HG02852 (cell line): ENCODE measurements at regions not wholly inside any gene's neighbourhood (a gene's known extent, or its start where the extent isn't known, plus 50 kb on each side); places are given as distances from the start of the nearest gene placed in this dataset.
A peak's percentile ranks its signal among the peaks of the same experiment; 100 is the strongest.
"Not testable (repeated sequence)": the region's sequence is repeated elsewhere in the genome, so short reads cannot be mapped to it uniquely, and the experiment has no call there.

Source experiments
- ATAC-seq: cut with Tn5 transposase; IDR thresholded peaks from one replicate; pipeline ENCODE4 v1.9.1; 2021; ENCODE audit warnings: mild to moderate bottlenecking, moderate library complexity; ENCODE audit not compliant: unreplicated experiment

- not testable (repeated sequence) for ATAC-seq
Observed at GRCh38 chr16:29278097-29278871, 128.2 kb downstream of the NPIPB11 start.

DNA sequence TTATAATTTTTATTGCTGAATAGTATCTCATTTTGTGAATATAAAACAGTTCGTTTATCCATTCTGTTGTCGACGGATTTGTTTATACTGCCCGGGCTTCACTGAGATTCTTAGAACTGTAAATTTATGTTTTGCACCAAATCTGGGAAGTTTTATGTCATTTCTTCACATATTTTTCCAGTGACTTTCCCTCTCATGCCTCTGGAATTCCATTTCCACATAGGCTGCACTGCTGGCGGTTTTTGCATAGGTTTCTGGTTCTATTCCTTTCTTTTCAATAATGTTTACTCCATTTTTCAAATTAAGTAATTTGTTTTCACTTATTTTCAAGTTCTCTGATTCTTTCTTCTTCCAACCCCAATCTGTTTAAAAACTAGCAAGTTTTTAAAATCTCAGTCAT is 130.1 kb downstream of the NPIPB11 start:
- ATAC-seq: not testable (repeated sequence)

GRCh38 chr16:29274055-29275035 is 132.2 kb downstream of the NPIPB11 start:
- ATAC-seq: not testable (repeated sequence)

DNA sequence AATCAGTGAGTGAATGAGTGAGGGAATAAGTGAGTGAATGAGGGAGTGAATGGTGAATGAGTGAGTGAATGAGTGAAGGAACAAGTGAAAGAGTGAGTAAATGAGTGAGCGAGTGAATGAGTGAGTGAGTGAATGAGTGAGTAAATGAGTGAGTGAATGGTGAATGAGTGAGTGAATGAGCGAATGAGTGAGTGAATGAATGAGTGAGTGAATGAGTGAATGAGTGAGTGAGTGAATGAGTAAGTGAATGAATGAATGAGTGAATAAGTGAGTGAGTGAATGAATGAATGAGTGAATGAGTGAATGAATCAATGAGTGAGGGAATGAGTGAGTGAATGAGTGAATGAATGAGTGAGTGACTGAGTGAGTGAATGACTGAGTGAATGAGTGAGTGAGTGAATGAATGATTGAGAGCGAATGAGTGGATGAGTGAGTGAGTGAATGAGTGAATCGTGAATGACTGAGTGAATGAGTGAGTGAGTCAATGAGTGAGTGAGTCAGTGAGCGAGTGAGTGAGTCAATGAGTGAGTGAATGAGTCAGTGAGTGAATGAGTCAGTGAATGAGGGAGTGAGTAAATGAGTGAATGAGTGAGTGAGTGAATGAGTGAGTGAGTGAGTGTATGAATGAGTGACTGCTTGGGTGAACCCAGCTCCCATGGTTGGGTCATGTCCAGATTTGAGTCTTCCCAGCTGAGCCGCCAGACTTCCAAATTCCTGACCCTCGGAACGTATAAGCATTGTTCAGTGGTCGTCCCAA is 133.0 kb downstream of the NPIPB11 start:
- ATAC-seq: not testable (repeated sequence)

DNA sequence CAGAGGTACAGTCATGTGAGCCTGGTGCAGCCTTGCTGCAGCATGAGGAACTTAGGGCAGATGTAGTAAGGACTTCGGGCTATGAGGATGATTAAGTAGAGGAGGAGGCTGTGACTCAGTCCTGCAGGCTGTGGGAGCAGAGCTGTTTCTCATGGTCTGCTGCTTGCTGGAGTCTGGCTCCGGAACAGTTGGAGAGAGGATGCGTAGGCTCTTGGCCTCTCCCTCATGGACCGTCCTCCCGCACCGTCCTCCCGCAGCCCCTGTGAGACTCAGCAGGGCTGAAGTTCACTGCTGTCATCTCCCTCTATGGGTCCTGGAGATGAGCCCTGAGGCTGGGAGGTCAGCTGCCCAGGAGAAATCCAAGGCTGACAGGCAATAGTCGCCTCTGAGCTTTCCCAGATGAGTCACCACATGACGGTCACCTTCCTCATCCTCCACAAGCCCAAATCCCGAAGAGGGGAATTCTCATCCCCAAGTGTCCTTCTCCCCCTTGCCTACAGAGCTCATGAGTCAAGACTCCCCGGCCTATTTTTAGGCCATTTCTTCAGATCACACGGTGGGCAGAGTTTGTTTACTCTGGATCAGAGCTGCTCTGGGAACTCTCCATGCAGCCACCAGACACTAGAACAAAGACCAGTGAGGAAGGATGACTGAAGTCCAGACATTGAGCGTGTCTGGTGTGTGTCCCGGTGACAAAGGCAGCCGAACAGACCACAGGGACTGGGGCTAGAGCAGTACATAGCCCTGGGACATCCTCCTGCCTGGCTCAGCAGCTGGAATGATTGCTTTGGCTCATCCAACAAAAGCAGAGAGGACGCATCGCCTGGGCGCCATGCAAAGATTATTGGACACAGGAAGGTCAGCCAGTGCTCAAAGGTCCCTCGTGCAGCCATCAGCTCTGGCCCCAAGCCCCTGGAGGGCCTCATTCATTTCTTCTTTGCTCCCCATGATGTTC is 134.5 kb downstream of the NPIPB11 start:
- not testable (repeated sequence) for ATAC-seq

DNA sequence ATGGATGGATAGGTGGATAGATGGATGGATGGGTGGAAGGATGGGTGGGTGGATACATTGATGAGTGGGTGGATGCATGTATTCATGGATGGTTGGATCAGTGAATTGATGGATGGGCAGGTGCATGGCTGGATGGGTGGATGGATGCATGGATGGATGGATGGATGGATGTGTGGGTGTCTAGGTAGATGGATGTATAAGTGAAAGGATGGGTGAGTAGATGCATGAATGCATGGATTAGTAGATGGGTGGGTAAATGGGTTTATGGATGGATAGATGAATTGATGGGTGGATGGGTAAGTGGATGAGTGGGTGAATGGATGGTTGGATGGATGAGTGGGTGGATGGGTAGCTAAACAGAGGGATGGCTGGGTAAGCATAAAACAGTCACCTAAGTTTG is 135.6 kb downstream of the NPIPB11 start:
- not testable (repeated sequence) for ATAC-seq

DNA sequence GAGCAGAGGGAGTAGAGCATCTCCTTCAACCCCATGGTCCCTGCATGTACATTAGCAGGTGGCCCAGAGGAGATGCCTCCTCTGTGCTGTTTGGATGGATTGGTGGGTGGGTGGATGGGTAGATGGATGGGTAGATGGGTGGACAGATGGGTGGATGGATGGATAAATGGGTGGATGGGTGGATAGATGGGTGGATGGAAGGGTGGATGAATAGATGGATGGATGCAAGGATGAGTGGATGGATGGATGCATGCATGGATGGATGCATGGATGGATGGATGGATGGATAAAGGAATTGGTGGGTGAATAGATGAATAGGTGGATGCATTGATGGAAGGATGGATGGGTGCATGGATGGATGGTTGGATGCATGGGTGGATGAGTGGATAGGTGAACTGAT is 136.5 kb downstream of the NPIPB11 start:
- ATAC-seq: not testable (repeated sequence)

DNA sequence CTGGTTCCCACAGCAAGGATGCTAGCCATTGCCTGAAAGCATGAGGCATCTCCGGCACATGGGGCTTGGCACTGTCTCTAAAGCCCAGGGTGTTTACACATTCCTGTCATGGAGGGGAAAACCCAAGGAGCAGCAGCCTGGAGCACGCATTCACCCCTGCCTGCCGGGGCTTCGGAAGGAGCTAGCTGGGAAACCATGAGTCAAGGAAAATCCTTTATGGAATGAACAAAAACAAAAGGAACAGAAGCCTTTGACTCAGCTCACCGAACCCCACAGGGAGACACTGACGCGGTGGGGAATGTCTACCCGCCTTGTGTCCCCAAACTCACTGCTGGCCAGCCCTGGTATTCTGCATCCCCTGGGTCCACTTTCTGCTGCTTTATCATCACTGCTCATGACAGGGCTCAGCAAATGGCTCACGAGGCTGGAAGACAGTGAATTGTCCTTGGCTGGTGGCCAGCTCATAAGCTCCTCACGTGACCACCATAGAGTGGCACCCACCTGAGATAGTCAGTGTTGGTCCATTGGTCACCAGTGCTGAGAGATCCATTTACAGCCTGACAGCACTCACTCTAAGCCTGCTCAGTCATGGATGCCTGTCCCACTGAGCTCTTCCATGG is 137.2 kb downstream of the NPIPB11 start:
- not testable (repeated sequence) for ATAC-seq

GRCh38 chr16:29268785-29269191 is 137.7 kb downstream of the NPIPB11 start:
- not testable (repeated sequence) for ATAC-seq

- not testable (repeated sequence) for ATAC-seq
Observed at GRCh38 chr16:29268348-29268747, 138.2 kb downstream of the NPIPB11 start.

DNA sequence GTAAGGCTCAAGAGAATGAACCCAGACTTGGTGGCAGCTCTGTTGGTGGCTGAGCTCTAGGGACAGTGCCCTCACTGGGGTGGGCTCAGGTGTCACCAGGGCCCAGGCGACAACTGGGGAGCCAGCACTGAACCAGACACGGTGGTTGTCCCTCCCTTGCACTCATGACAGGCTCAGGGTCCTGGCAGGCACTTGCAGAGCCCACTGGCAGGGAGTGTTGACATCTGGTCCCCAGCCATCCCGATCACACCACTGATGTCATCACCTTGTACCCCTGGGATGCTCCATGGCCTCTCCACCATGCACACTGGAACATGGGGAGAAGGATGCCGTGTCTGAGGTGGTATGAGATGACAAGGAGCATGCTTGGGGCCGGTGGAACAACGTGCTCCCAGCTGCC is 138.6 kb downstream of the NPIPB11 start:
- not testable (repeated sequence) for ATAC-seq

DNA sequence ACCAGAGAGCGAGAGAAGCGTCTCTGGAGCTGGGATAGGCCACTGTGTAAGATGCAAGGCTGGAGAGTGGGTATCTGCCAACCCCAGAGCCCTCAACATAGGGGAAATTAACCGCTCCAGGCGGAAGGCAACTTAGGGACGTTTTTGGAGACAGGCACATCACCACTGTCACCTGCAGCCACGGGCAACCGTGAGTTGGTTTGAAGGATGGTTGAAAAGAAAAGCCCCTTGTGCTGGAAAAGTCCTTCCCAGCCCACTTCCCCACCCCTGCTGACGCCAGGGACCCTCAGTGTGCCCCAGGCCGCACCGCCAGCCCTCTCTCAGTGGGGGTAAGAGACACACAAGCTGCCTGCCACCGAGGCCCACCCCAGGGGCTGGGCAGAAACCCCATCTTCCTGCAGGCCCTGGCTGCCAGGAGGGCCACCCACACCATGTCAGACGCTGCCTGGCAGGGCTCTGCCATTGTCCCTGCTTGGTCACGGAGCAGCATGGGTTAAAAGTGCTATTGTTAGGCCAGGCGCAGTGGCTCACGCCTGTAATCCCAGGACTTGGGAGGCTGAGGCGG is 139.4 kb downstream of the NPIPB11 start:
- not testable (repeated sequence) for ATAC-seq

GRCh38 chr16:29266612-29267011 is 139.9 kb downstream of the NPIPB11 start:
- peak; percentile 65 for ATAC-seq

DNA sequence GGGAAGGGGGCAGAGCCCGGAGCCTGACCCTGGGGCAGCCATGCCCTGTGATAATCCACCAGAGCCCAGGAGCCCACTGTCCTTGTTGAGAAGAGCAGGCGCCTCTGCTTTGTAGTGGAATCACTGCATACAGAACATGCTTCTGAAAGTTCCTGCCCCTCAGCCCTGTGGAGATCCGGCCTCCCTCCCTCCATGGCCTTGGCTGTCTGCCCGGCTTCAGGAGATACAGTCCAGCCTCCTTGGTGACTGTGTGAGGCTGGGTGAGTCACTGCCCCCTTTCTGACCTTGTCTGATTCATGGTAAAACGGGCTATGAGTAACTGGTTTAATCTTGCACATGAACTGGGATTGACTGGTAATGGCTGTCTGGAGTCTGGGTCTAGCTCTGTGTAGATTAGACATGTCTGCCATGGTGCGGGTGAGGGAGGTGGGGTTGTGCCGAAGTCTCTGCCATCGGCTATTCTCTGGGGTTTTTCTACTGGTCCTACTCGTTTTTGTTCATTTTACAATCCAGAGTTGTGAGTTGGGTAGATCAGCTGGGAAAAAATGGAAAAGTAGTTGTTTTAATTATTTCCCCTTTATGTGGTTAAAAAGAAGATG is 141.2 kb downstream of the NPIPB11 start:
- not testable (repeated sequence) for ATAC-seq

DNA sequence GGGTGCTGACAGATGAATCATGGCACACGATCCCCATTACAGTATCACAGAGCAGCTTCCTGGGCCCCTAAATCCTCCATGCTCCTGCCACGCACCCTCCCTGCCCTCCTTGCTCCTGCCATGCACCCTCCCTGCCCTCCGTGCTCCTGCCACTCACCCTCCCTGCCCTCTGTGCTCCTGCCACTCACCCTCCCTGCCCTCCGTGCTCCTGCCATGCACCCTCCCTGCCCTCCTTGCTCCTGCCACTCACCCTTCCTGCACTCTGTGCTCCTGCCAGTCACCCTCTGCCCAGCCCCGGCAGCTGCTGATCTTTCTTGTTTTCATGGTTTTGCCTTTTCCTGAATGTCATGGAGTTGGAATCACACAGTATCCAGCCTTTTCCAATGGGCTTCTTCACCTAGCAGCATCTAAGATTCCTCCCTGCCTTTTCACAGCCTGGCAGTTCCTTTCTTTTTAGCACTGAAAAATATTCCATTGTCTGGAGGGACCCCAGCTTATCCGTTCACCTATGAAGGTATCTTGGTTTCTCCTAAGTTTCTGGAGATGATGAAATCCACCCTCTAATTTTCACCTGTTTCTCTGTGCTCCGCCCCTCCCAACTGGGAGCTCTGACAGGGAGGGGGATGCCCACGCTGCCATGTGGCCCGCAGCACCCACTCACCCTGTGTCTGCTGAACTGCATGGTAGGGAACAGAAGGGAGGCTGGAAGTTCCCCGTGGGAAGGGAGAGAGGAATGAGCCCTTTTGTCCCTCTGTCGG is 142.3 kb downstream of the NPIPB11 start:
- ATAC-seq: not testable (repeated sequence)

DNA sequence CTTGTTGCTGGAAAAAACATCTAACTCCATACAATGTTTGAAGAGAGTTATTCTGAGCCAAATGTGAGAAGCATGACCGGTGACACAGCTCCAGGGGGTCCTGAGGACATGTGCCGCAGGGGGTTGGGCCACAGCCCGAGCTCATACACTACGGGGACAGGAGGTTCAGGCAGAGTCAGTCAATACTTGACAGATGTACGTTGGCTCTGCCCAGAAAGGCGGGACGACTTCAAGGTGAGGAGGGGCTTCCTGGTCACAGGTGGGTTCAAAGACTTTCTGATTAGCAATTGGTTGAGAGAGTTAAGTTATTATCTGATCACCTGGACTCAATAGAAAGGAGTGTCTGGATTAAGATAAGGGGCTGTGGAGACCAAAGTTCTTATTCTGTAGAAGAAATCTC is 143.8 kb downstream of the NPIPB11 start:
- ATAC-seq: not testable (repeated sequence)

- not testable (repeated sequence) for ATAC-seq
Observed at GRCh38 chr16:29261427-29262248, 144.9 kb downstream of the NPIPB11 start.
